SU-DHL-6 (cell line): ENCODE measurements at regions not wholly inside any gene's neighbourhood (a gene's known extent, or its start where the extent isn't known, plus 50 kb on each side); places are given as distances from the start of the nearest gene placed in this dataset.

Experiments
- H2AFZ ChIP-seq: fragments of 200-600 bp; sonication (generic); 2 replicates; pipeline ENCODE4 v1.6.1; 2014; ENCODE audit warnings: low read depth, mild to moderate bottlenecking, moderate library complexity, mixed read lengths, antibody characterized with exemption, low read length; ENCODE audit not compliant: severe bottlenecking
- H3F3A ChIP-seq: fragments of 200-600 bp; shearing (Covaris generic); 2 replicates; pipeline ENCODE4 v1.6.0; 2016; ENCODE audit warnings: antibody characterized with exemption, mild to moderate bottlenecking; ENCODE audit not compliant: insufficient read depth
- H3K27ac ChIP-seq: fragments of 200-600 bp; sonication (generic); 2 replicates; pipeline ENCODE4 v1.5.1; 2016; ENCODE audit warnings: low read depth, mild to moderate bottlenecking, low read length, moderate library complexity, mixed read lengths
- H3K27me3 ChIP-seq: fragments of 200-600 bp; sonication (generic), shearing (Covaris generic); 2 replicates; pipeline ENCODE4 v1.6.0; 2014; ENCODE audit warnings: mild to moderate bottlenecking, low read length
- H3K36me3 ChIP-seq: fragments of 200-600 bp; sonication (generic); 2 replicates; pipeline ENCODE4 v1.6.1; 2014; ENCODE audit warnings: mild to moderate bottlenecking, low read length, mixed read lengths
- H3K4me2 ChIP-seq: fragments of 300-600, 200-600 bp; shearing (Covaris generic), sonication (generic); 2 replicates; pipeline ENCODE4 v1.6.0; 2014; ENCODE audit warnings: low read length, low read depth, mild to moderate bottlenecking; ENCODE audit not compliant: poor library complexity, severe bottlenecking
- H3K4me3 ChIP-seq: fragments of 200-600 bp; sonication (generic); 2 replicates; pipeline ENCODE4 v1.5.1; 2014; ENCODE audit warnings: antibody characterized with exemption, low read length, mild to moderate bottlenecking, mixed read lengths; ENCODE audit not compliant: insufficient read depth, poor library complexity, severe bottlenecking
- H3K79me2 ChIP-seq: fragments of 200-600 bp; sonication (generic); 2 replicates; pipeline ENCODE4 v1.6.1; 2014; ENCODE audit warnings: mild to moderate bottlenecking, low read length, moderate library complexity; ENCODE audit not compliant: insufficient read depth
- H3K9ac ChIP-seq: fragments of 200-600 bp; sonication (generic); 2 replicates; pipeline ENCODE4 v1.7.0; 2014; ENCODE audit warnings: mild to moderate bottlenecking, low read length
- H3K9me2 ChIP-seq: fragments of 200-600 bp; sonication (generic); replicated peaks from 2 replicates; pipeline ENCODE4 v1.6.1; 2014; ENCODE audit warnings: low read length; ENCODE audit not compliant: insufficient read depth
- H3K9me3 ChIP-seq: fragments of 200-600 bp; sonication (generic); 2 replicates; pipeline ENCODE4 v1.6.1; 2014; ENCODE audit warnings: low read length, mixed read lengths; ENCODE audit not compliant: insufficient read depth
- H4K20me1 ChIP-seq: fragments of 200-600 bp; sonication (generic); 2 replicates; pipeline ENCODE4 v1.6.1; 2014; ENCODE audit warnings: low read depth, mild to moderate bottlenecking, antibody characterized with exemption, low read length, moderate library complexity, mixed read lengths
- CTCF ChIP-seq: fragments of 200-600 bp; sonication (generic); IDR thresholded peaks from one replicate; pipeline ENCODE4 v1.5.1; 2017; ENCODE audit warnings: antibody characterized with exemption, mild to moderate bottlenecking, low read length, moderate library complexity; ENCODE audit not compliant: insufficient read depth, poor library complexity, severe bottlenecking
- EZH2phosphoT487 ChIP-seq: fragments of 200-600 bp; sonication (generic), shearing (Covaris generic); conservative IDR thresholded peaks from 2 replicates; pipeline ENCODE4 v1.6.1; 2018; ENCODE audit warnings: mild to moderate bottlenecking, antibody characterized with exemption, low read length, moderate library complexity, mixed read lengths

DNA sequence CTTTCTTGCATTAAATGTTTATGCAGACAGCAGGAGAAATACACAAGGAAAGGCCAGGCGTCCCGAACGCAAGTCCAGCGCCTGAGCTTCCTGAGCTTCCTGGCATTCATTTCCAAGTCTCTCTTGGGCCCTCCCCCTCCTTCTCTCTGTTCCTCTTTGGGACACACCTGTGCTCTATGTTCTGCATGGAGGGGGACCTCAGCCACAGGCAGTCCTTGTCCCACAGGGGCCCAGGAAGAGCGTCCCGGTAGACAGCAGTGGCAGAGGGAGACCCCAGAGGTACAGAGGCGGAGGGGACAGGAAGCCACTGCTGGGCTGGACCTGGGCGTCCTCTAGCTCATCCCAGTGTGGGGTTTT lies 221.3 kb downstream of the C9orf50 start:
- no peak overlapping the region for H3K27ac ChIP-seq
- no peak overlapping the region for H3K9ac ChIP-seq
- H3K4me3 ChIP-seq, result no peak overlapping the region
- no peaks in the 10 kb centered on the region for H3F3A ChIP-seq
- H2AFZ ChIP-seq, result no peak overlapping the region
- H3K9me3 ChIP-seq, result no peaks in the 10 kb centered on the region
- no peaks in the 10 kb centered on the region for H3K79me2 ChIP-seq
- no peak overlapping the region for H3K4me2 ChIP-seq
- no peaks in the 10 kb centered on the region for H3K36me3 ChIP-seq
- no peaks in the 10 kb centered on the region for H4K20me1 ChIP-seq
- no peaks in the 10 kb centered on the region for H3K27me3 ChIP-seq
- TF ChIP-seq EZH2phosphoT487, result no peak
- TF ChIP-seq CTCF, result no peak
- H3K9me2 ChIP-seq, result no peaks in the 10 kb centered on the region

DNA sequence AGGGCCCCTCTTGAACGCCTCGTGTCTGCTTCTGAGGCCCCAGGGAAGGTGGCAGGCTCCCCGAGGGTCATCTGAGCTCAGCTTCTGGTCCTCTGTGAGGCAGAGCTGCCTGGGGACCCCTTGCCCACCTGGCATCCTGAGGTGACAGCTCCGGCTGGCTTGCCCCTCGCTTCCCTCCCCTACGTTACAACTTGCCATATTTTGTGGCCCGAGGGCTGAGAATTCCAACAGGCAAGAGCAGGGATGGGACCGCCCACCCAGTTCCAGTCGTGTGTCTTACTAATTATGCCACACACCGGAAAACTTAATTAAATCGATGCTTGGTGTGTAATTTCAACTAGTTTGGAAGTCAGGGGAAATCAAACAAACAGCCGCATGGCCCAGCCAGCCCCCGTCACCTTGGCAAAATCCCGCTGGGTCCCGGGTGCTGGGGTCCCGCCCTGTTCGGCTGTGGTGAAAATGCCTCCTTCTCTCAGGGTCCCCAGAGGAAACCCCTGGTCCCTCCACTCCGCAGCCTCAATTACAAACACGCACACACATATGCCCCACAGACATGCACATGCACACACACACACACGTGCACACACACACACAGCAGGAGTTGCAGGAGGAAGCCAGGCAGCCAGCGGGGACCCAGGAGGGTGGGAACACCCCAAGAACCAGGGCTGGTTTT lies 221.0 kb upstream of the IER5L start:
- Histone ChIP-seq H3F3A (no peaks in the 10 kb centered on the region), H3K27ac (no peak overlapping the region), H3K9me2 (no peaks in the 10 kb centered on the region), H3K9me3 (no peaks in the 10 kb centered on the region), H4K20me1 (no peaks in the 10 kb centered on the region), H3K4me3 (no peak overlapping the region), H2AFZ (no peak overlapping the region), H3K79me2 (no peaks in the 10 kb centered on the region), H3K4me2 (no peak overlapping the region), H3K36me3 (no peaks in the 10 kb centered on the region), H3K27me3 (no peaks in the 10 kb centered on the region), H3K9ac (no peak overlapping the region)
- TF ChIP-seq EZH2phosphoT487 (no peak), CTCF (no peak)

DNA sequence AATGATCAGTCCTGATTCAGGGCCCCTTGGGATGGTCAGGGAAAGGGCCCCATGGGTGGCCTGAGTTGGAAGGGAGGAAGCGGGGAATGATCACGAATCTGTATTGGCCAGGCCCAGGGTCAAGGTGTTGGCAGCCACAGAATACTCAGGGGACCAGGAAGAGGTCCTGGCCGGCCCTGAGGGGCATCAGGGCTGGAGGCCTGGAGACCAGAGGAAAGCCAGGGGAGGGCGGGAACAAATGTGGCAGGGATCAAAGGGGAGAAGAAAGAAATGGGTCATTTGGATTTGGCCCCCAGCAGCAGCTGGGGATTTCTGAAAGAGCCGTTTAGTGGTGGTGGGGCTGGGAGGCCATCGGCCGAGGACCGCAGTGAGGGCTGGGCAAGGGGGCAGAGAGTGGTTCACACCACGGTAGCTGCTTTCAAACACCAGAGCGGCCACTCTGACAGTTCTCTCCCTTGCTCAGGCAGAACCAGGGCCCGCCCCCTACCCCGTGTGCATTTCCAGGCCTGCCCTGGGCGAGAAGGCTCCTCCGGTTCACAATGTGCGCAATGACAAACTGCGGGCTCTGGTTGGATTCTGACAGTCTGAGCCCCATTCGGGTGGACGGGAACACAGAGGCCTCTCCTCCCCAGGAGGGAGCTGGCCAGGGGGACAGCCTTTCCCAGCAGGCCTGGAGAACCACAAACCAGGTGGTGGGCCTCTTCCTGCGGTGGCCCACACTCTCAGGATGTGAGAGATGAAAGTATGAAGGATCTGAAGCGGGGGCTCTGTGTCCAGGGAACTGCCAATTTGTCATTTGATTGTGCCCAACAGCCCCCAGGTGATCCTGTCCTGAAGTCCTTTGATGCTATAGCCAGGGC lies 220.3 kb upstream of the IER5L start:
- H3K79me2 ChIP-seq, result no peaks in the 10 kb centered on the region
- H3K27ac ChIP-seq, result no peak overlapping the region
- no peaks in the 10 kb centered on the region for H3F3A ChIP-seq
- no peak overlapping the region for H3K9ac ChIP-seq
- no peaks in the 10 kb centered on the region for H3K36me3 ChIP-seq
- no peak overlapping the region for H2AFZ ChIP-seq
- TF ChIP-seq EZH2phosphoT487 (no peak), CTCF (no peak)
- H3K4me2 ChIP-seq, result no peak overlapping the region
- no peaks in the 10 kb centered on the region for H3K27me3 ChIP-seq
- no peaks in the 10 kb centered on the region for H3K9me3 ChIP-seq
- no peak overlapping the region for H3K4me3 ChIP-seq
- H4K20me1 ChIP-seq, result no peaks in the 10 kb centered on the region
- no peaks in the 10 kb centered on the region for H3K9me2 ChIP-seq
